HG03469 (cell line): ENCODE measurements at regions not wholly inside any gene's neighbourhood (a gene's known extent, or its start where the extent isn't known, plus 50 kb on each side); places are given as distances from the start of the nearest gene placed in this dataset.

Source experiments
- ATAC-seq: cut with Tn5 transposase; IDR thresholded peaks from one replicate; pipeline ENCODE4 v1.9.1; 2021; ENCODE audit warnings: mild to moderate bottlenecking, moderate library complexity, moderate number of reproducible peaks; ENCODE audit not compliant: unreplicated experiment

- no peak for ATAC-seq
Observed at GRCh38 chr2:15874321-15874720, 66.0 kb upstream of the MYCN start.

GRCh38 chr2:15874854-15875804, 65.2 kb upstream of the MYCN start:
- ATAC-seq = no peak

GRCh38 chr2:15875969-15876705, 64.2 kb upstream of the MYCN start:
- ATAC-seq = no peak

- ATAC-seq = no peak
Observed at GRCh38 chr2:15880226-15881119, 59.9 kb upstream of the MYCN start.

GRCh38 chr2:15881120-15881433, 59.3 kb upstream of the MYCN start:
- no peak for ATAC-seq

- ATAC-seq = no peak
Observed at GRCh38 chr2:15881676-15882075, 58.7 kb upstream of the MYCN start.

GRCh38 chr2:15882761-15883497, 57.4 kb upstream of the MYCN start:
- no peak for ATAC-seq

- ATAC-seq = no peak
Observed at GRCh38 chr2:15883684-15884083, 56.7 kb upstream of the MYCN start.

- ATAC-seq = no peak
Observed at GRCh38 chr2:15884790-15885189, 55.6 kb upstream of the MYCN start.

- no peak for ATAC-seq
Observed at GRCh38 chr2:15886231-15886630, 54.1 kb upstream of the MYCN start.

GRCh38 chr2:15889442-15890123, 50.8 kb upstream of the MYCN start:
- no peak for ATAC-seq

GRCh38 chr2:15890124-15890754, 50.1 kb upstream of the MYCN start:
- no peak for ATAC-seq
